OCI-LY3 (cell line): ENCODE measurements at regions not wholly inside any gene's neighbourhood (a gene's known extent, or its start where the extent isn't known, plus 50 kb on each side); places are given as distances from the start of the nearest gene placed in this dataset.

ENCODE experiments used
- H2AFZ ChIP-seq: fragments of 200-600, 300-600 bp; shearing (Covaris generic); 2 replicates; pipeline ENCODE4 v1.6.0; 2014; ENCODE audit warnings: antibody characterized with exemption, low read depth, low read length
- H3K27ac ChIP-seq: fragments of 200-600, 300-600 bp; sonication (generic); 2 replicates; pipeline ENCODE4 v1.5.1; 2014; ENCODE audit warnings: mild to moderate bottlenecking, low read length, moderate library complexity, mixed read lengths
- H3K27me3 ChIP-seq: fragments of 200-600, 300-600 bp; sonication (generic); 2 replicates; pipeline ENCODE4 v1.6.1; 2014; ENCODE audit warnings: low read depth, low read length, mixed read lengths
- H3K36me3 ChIP-seq: fragments of 200-600, 300-600 bp; sonication (generic); replicated peaks from 2 replicates; pipeline ENCODE3; 2014; ENCODE audit warnings: low read depth, low read length, mixed read lengths
- H3K4me1 ChIP-seq: fragments of 300-600, 200-600 bp; sonication (generic); 2 replicates; pipeline ENCODE4 v1.6.1; 2014; ENCODE audit warnings: low read length, mixed read lengths
- H3K4me2 ChIP-seq: fragments of 200-600, 300-600 bp; sonication (generic); 2 replicates; pipeline ENCODE4 v1.6.1; 2014; ENCODE audit warnings: low read length, mixed read lengths
- H3K4me3 ChIP-seq: fragments of 300-600, 200-600 bp; sonication (generic); 2 replicates; pipeline ENCODE4 v1.5.1; 2014; ENCODE audit warnings: antibody characterized with exemption, mild to moderate bottlenecking, low read length, moderate library complexity
- H3K79me2 ChIP-seq: fragments of 300-600, 200-600 bp; shearing (Covaris generic); 2 replicates; pipeline ENCODE4 v1.6.1; 2014; ENCODE audit warnings: mild to moderate bottlenecking, low read length, mixed read lengths
- H3K9ac ChIP-seq: fragments of 300-600, 200-600 bp; shearing (Covaris generic); 2 replicates; pipeline ENCODE4 v1.6.0; 2014; ENCODE audit warnings: mild to moderate bottlenecking, low read length, moderate library complexity
- H3K9me3 ChIP-seq: fragments of 200-600, 300-600 bp; shearing (Covaris generic); 2 replicates; pipeline ENCODE4 v1.6.1; 2014; ENCODE audit warnings: low read length, mixed read lengths; ENCODE audit not compliant: insufficient read depth
- H4K20me1 ChIP-seq: fragments of 200-600, 300-600 bp; sonication (generic); 2 replicates; pipeline ENCODE4 v1.6.1; 2016; ENCODE audit warnings: low read length, mixed read lengths; ENCODE audit not compliant: insufficient read depth
- EZH2phosphoT487 ChIP-seq: fragments of 200-600 bp; shearing (Covaris generic); IDR thresholded peaks from 2 replicates; pipeline ENCODE4 v1.6.1; 2018; ENCODE audit warnings: antibody characterized with exemption, mixed run types, low read depth
- TF ChIP-seq, protein P1 (sequence below): fragments of 200-600, 300-600 bp; sonication (generic); IDR thresholded peaks from 2 replicates; pipeline ENCODE4 v1.5.1; 2014; ENCODE audit warnings: antibody characterized with exemption, low read length, low read depth

DNA sequence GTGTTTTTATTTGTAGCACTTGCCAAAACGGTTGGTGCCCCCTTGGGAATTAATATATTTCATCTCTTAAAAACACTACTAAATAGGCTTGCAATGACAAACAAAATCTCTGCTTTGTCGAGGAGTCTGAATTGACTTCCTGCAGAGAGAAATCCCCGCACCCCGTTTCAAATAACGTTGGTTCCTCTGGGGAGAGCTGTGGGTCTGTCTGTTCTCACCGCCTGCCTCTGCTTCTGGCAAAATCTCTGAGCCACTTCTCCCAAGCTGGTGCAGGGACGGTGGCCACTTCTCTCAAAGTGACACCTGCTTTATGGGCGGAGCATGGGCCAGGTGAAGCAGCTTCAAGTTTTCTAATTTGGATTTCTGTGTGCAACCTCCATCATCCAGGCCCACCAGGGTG is 186.3 kb upstream of the ADARB2 start:
- H3K4me2 ChIP-seq, result no peak overlapping the region
- no peak overlapping the region for H3K27ac ChIP-seq
- H3K79me2 ChIP-seq, result no peaks in the 10 kb centered on the region
- H3K4me3 ChIP-seq, result no peak overlapping the region
- H3K4me1 ChIP-seq, result no peaks in the 10 kb centered on the region
- H2AFZ ChIP-seq, result no peak overlapping the region
- no peaks in the 10 kb centered on the region for H3K27me3 ChIP-seq
- H3K9me3 ChIP-seq, result no peaks in the 10 kb centered on the region
- TF ChIP-seq EZH2phosphoT487, result no peak
- TF ChIP-seq, protein P1, sequence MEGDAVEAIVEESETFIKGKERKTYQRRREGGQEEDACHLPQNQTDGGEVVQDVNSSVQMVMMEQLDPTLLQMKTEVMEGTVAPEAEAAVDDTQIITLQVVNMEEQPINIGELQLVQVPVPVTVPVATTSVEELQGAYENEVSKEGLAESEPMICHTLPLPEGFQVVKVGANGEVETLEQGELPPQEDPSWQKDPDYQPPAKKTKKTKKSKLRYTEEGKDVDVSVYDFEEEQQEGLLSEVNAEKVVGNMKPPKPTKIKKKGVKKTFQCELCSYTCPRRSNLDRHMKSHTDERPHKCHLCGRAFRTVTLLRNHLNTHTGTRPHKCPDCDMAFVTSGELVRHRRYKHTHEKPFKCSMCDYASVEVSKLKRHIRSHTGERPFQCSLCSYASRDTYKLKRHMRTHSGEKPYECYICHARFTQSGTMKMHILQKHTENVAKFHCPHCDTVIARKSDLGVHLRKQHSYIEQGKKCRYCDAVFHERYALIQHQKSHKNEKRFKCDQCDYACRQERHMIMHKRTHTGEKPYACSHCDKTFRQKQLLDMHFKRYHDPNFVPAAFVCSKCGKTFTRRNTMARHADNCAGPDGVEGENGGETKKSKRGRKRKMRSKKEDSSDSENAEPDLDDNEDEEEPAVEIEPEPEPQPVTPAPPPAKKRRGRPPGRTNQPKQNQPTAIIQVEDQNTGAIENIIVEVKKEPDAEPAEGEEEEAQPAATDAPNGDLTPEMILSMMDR, result no peak
- H4K20me1 ChIP-seq, result no peaks in the 10 kb centered on the region
- H3K36me3 ChIP-seq, result no peaks in the 10 kb centered on the region
- H3K9ac ChIP-seq, result no peak overlapping the region

DNA sequence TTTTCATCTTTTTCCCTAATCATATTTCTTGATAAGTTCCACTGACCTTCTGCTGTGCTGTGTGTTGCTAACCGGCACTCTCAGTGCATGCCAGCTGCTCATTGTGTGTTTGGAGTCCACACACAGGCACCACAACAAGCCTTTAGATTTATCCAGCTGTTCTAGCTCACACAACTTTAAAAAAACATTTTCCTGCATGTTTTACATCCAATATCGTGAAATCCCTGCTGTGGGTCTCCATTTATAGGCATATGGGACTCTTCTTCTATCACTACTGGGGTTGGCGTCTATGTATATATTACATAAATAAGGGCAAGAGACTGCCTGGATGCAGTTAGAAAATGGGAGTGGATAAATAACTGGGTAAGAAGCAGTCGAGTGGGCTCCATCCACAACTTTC is 183.6 kb upstream of the ADARB2 start:
- Histone ChIP-seq H3K36me3 (no peaks in the 10 kb centered on the region), H3K4me1 (no peaks in the 10 kb centered on the region), H3K27me3 (no peaks in the 10 kb centered on the region), H3K79me2 (no peaks in the 10 kb centered on the region), H3K9ac (no peak overlapping the region), H3K4me2 (no peak overlapping the region), H3K4me3 (no peak overlapping the region), H3K27ac (no peak overlapping the region), H4K20me1 (no peaks in the 10 kb centered on the region), H2AFZ (no peak overlapping the region), H3K9me3 (no peaks in the 10 kb centered on the region)
- TF ChIP-seq, protein P1, result no peak
- TF ChIP-seq EZH2phosphoT487, result no peak

DNA sequence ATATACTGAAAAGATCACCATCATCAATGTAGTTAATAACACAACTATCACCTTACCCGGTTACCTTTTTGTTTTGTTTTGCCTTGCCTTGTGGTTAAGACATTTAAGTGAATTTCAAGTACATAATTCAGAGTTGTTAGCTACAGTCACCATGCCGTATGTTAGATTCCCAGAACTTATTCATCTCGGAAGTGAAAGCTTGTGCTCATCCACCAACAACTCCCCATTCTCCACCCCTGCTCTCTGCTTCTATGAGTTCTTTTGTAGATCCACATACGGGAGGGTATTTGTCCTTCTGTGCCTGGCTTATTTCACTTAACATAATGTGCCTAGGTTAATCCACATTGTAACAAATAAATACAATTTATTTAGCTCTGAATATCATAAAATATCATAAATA is 182.8 kb upstream of the ADARB2 start:
- no peak for TF ChIP-seq EZH2phosphoT487
- TF ChIP-seq, protein P1, result no peak
- H3K4me3 ChIP-seq, result no peak overlapping the region
- no peaks in the 10 kb centered on the region for H4K20me1 ChIP-seq
- H3K9me3 ChIP-seq, result no peaks in the 10 kb centered on the region
- no peak overlapping the region for H3K27ac ChIP-seq
- no peaks in the 10 kb centered on the region for H3K27me3 ChIP-seq
- H3K79me2 ChIP-seq, result no peaks in the 10 kb centered on the region
- H3K4me1 ChIP-seq, result no peaks in the 10 kb centered on the region
- H3K36me3 ChIP-seq, result no peaks in the 10 kb centered on the region
- no peak overlapping the region for H2AFZ ChIP-seq
- no peak overlapping the region for H3K9ac ChIP-seq
- H3K4me2 ChIP-seq, result no peak overlapping the region

DNA sequence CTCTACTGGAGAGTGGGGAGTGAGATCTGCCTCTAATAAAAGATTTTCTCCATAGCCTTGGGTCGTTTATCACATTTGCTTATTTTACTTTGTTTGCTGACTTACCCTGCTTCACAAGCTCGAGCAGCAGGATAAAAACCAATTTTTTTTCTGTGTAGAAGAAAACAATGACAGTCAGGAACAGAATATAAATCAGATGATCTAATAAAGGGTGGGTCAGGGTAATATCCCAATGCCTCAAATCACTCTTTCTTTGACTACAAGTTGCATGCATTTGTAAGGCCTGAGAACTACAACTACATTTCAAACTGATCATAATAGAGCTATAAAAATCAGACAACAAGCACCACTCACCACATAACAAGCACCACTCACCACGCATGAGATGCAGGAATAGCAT is 174.4 kb upstream of the ADARB2 start:
- Histone ChIP-seq H3K4me1 (no peaks in the 10 kb centered on the region), H3K36me3 (no peaks in the 10 kb centered on the region), H3K79me2 (no peaks in the 10 kb centered on the region), H3K9me3 (no peaks in the 10 kb centered on the region), H3K27ac (no peak overlapping the region), H3K4me2 (no peak overlapping the region), H3K4me3 (no peak overlapping the region), H4K20me1 (no peaks in the 10 kb centered on the region), H3K9ac (no peak overlapping the region), H3K27me3 (no peaks in the 10 kb centered on the region), H2AFZ (no peak overlapping the region)
- TF ChIP-seq EZH2phosphoT487, result no peak
- TF ChIP-seq, protein P1, result no peak
